NT2/D1 (cell line): ENCODE measurements at regions not wholly inside any gene's neighbourhood (a gene's known extent, or its start where the extent isn't known, plus 50 kb on each side); places are given as distances from the start of the nearest gene placed in this dataset.

Experiments used
- DNase-seq: peaks from one replicate; pipeline ENCODE4 v3.0.0-alpha.2; 2011; ENCODE audit warnings: low read depth, low spot score
- H3K27me3 ChIP-seq: 2 replicates; pipeline ENCODE4 v1.6.0; 2011; ENCODE audit warnings: mild to moderate bottlenecking; ENCODE audit not compliant: insufficient read length, insufficient read depth
- H3K36me3 ChIP-seq: 2 replicates; pipeline ENCODE4 v1.6.1; 2011; ENCODE audit warnings: mild to moderate bottlenecking, low read length, mixed read lengths; ENCODE audit not compliant: insufficient read depth, insufficient read length
- H3K4me1 ChIP-seq: 2 replicates; pipeline ENCODE4 v1.5.1; 2011; ENCODE audit not compliant: insufficient read depth, insufficient read length
- H3K4me3 ChIP-seq: 2 replicates; pipeline ENCODE4 v1.5.1; 2011; ENCODE audit warnings: low read depth; ENCODE audit not compliant: insufficient read length
- H3K9ac ChIP-seq: 2 replicates; pipeline ENCODE4 v1.6.0; 2011; ENCODE audit warnings: low read depth; ENCODE audit not compliant: insufficient read length
- H3K9me3 ChIP-seq: 2 replicates; pipeline ENCODE4 v1.5.1; 2011; ENCODE audit warnings: mild to moderate bottlenecking, low read length; ENCODE audit not compliant: insufficient read depth
- SUZ12 ChIP-seq: IDR thresholded peaks from 2 replicates; pipeline ENCODE4 v1.6.1; 2011; ENCODE audit not compliant: insufficient read length, insufficient read depth; ENCODE audit errors: extremely low read depth
- YY1 ChIP-seq: IDR thresholded peaks from 2 replicates; pipeline ENCODE4 v1.6.1; 2011; ENCODE audit not compliant: insufficient read length, insufficient read depth
- ZNF274 ChIP-seq: IDR thresholded peaks from 2 replicates; pipeline ENCODE4 v1.6.1; 2011; ENCODE audit warnings: mild to moderate bottlenecking, low read depth, low read length

DNA sequence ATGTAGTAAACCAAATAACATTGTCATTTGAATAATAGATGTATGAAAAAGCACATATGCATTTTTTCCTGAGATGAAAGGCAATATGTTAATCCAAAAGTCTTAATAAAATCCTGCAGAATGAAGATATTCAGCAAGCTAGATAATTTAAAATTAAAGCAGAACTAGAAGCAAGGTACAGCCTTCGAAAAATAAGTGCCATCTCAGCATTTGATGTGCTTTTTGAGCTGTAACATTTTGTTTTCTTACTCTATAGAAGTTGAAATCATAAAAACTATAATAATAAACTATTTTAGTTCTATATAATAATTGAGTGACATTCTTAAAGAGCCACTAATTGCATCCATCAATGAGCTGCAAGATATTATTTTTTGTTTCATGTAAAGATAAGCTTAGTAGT lies 410.4 kb upstream of the TRAM1L1 start:
- Histone ChIP-seq H3K27me3 (no peaks in the 10 kb centered on the region), H3K4me3 (no peak overlapping the region), H3K36me3 (no peaks in the 10 kb centered on the region), H3K4me1 (no peaks in the 10 kb centered on the region), H3K9me3 (no peaks in the 10 kb centered on the region), H3K9ac (no peak overlapping the region)
- no peak for DNase-seq
- TF ChIP-seq SUZ12 = no peak
- TF ChIP-seq ZNF274 = no peak

GRCh38 chr4:117512414-117512813 lies 427.0 kb upstream of the TRAM1L1 start:
- Histone ChIP-seq H3K4me1 (no peaks in the 10 kb centered on the region), H3K9me3 (no peaks in the 10 kb centered on the region), H3K27me3 (no peaks in the 10 kb centered on the region), H3K9ac (no peak overlapping the region), H3K4me3 (no peak overlapping the region), H3K36me3 (no peaks in the 10 kb centered on the region)
- TF ChIP-seq YY1 (no peak), SUZ12 (no peak), ZNF274 (no peak)
- no peak for DNase-seq

DNA sequence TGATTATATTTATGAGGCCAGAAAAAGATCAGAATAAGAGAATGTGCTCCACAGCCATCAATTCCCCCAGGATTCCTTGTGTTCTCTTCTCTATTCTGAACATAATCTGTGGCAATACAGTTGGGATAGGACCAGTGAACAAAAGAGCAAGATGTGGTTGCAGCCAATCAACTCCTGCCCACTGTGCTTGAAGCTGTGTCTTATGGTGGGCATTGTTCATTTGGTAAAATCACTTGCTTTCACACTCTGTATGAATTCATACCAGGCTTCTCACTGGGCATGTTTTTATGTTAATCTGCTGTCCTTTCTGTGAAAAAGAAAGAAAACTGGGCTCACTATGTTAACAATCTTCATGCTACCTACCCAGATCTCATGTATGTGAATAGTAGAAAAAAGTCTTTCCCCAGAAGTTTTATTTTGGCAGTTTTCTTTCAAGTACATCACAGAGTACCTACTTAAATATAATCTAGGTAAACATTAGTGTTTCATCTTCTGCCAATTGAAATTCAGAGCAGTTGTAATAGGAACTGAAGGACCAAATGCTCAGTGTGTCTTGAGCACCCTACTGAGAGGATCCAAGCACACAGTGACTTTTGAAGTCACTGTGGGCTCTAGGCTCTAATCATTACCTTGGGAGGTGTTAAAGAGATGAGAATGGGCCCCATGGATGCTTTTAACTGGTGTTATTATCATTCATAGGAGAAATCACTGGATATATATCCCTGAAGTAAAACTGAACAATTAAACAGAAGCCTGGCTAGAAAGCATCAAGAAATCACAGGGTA lies 429.2 kb upstream of the TRAM1L1 start:
- DNase-seq = no peak
- Histone ChIP-seq H3K36me3 (no peaks in the 10 kb centered on the region), H3K9me3 (no peaks in the 10 kb centered on the region), H3K9ac (no peak overlapping the region), H3K27me3 (no peaks in the 10 kb centered on the region), H3K4me1 (no peaks in the 10 kb centered on the region), H3K4me3 (no peak overlapping the region)
- TF ChIP-seq YY1 (no peak), SUZ12 (no peak), ZNF274 (no peak)

DNA sequence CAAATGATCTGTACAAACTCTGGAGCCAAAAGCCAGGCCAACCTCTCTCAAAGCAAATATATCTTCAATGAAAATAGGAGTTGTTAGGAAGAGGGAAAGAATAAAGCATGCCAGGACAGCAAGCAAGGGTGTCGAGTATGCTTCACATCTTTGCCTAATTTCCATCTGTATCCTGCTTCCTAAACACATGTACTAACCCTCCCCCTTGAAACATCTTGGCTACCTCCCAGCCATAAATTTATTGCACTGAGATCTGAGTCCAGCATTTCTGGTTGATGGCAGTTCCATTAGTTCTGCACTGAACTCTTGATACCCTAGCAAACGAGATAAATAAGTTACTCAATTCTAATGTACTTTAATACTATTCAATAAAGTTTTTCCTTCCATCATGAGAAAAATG lies 430.5 kb upstream of the TRAM1L1 start:
- H3K36me3 ChIP-seq = no peaks in the 10 kb centered on the region
- H3K27me3 ChIP-seq = no peaks in the 10 kb centered on the region
- TF ChIP-seq ZNF274 (no peak), YY1 (no peak), SUZ12 (no peak)
- no peak for DNase-seq
- no peaks in the 10 kb centered on the region for H3K4me1 ChIP-seq
- no peaks in the 10 kb centered on the region for H3K9me3 ChIP-seq
- H3K4me3 ChIP-seq = no peak overlapping the region
- H3K9ac ChIP-seq = no peak overlapping the region

DNA sequence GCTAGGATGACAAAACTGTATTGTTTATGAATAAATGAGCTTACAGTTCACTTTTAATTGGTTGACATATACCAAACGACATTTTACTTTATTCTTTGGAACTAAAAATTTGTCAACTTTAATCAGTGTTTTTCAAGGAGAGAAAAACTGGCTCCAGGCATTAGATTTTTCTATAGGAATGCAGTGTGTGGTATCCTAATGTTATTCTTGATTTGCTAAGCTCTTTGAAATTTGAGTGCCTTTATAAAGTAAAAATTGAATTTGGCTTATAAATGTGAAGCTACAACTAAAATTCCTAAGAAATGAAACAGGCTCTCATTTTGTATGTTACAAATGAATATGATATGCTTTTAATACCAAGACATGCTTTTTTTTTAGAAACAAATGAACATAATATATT lies 442.2 kb upstream of the TRAM1L1 start:
- DNase-seq = no peak
- no peak overlapping the region for H3K9ac ChIP-seq
- TF ChIP-seq ZNF274 (no peak), YY1 (no peak), SUZ12 (no peak)
- no peaks in the 10 kb centered on the region for H3K27me3 ChIP-seq
- H3K36me3 ChIP-seq = no peaks in the 10 kb centered on the region
- H3K9me3 ChIP-seq = no peaks in the 10 kb centered on the region
- no peaks in the 10 kb centered on the region for H3K4me1 ChIP-seq
- no peak overlapping the region for H3K4me3 ChIP-seq

DNA sequence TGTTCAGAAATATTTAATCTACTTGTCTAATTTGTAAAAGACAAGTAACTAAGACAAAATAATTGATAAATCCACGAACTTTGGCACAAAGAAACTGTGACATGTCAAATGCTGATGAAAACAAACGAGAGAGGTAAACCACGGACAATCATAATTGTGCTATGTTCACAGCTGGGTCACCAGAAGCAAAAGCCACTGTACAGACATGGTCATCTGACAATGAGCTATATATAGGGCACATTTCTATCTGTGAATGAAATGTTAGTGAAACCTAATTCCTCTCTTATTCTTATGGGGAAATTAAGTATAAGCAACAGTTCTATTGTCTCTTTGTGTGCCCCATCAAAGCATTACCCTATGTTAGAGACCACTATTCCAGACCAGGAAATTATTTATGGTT lies 444.0 kb upstream of the TRAM1L1 start:
- H3K4me1 ChIP-seq = no peaks in the 10 kb centered on the region
- no peaks in the 10 kb centered on the region for H3K27me3 ChIP-seq
- no peak overlapping the region for H3K4me3 ChIP-seq
- DNase-seq = no peak
- H3K9me3 ChIP-seq = no peaks in the 10 kb centered on the region
- TF ChIP-seq ZNF274 (no peak), YY1 (no peak), SUZ12 (no peak)
- no peak overlapping the region for H3K9ac ChIP-seq
- no peaks in the 10 kb centered on the region for H3K36me3 ChIP-seq

DNA sequence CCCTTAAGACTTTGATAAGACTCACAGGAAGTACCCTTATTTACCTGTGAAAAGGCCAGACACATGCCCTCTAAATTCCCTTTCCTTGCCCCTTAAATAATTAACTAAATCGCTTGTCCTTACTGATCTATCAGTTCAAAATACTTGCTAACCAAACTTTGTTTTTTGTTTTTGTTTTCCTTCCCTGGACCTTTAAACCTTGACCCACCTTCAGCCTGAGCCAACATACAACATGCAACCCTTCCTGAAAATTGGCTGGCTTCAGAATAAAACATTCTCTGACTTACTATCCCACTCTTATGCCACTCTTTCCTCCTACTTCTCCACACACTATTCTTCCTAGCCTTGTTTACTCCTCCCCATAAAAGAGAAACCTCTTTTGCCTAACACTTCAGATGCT lies 448.1 kb upstream of the TRAM1L1 start:
- no peaks in the 10 kb centered on the region for H3K36me3 ChIP-seq
- H3K4me3 ChIP-seq = no peak overlapping the region
- H3K9ac ChIP-seq = no peak overlapping the region
- H3K9me3 ChIP-seq = no peaks in the 10 kb centered on the region
- DNase-seq = no peak
- H3K27me3 ChIP-seq = no peaks in the 10 kb centered on the region
- no peaks in the 10 kb centered on the region for H3K4me1 ChIP-seq
- no peak for TF ChIP-seq ZNF274
- TF ChIP-seq SUZ12 = no peak
- TF ChIP-seq YY1 = no peak

GRCh38 chr4:117545039-117545438 lies 459.7 kb upstream of the TRAM1L1 start:
- no peaks in the 10 kb centered on the region for H3K27me3 ChIP-seq
- no peak overlapping the region for H3K9ac ChIP-seq
- no peak for DNase-seq
- no peak overlapping the region for H3K4me3 ChIP-seq
- H3K9me3 ChIP-seq = no peaks in the 10 kb centered on the region
- H3K36me3 ChIP-seq = no peaks in the 10 kb centered on the region
- TF ChIP-seq YY1 (no peak), ZNF274 (no peak), SUZ12 (no peak)
- no peaks in the 10 kb centered on the region for H3K4me1 ChIP-seq
